Keratinocyte (primary cell): ENCODE measurements at regions not wholly inside any gene's neighbourhood (a gene's known extent, or its start where the extent isn't known, plus 50 kb on each side); places are given as distances from the start of the nearest gene placed in this dataset.

Source experiments
- DNase-seq: peaks from one replicate; pipeline ENCODE4 v3.0.0-alpha.2; 2011; ENCODE audit warnings: low read depth, missing footprints, low spot score
- FAIRE-seq: peaks from 2 replicates; lab custom pipeline; 2011; peaks lifted over from hg19 to GRCh38; lab: Jason Lieb, UNC
- H2AFZ ChIP-seq: 2 replicates; pipeline ENCODE4 v1.6.0; 2012; ENCODE audit warnings: low read length, control low read depth, inconsistent platforms; ENCODE audit not compliant: control insufficient read depth
- H3K27ac ChIP-seq: 2 replicates; pipeline ENCODE4 v1.5.1; 2011; ENCODE audit warnings: low read length; ENCODE audit not compliant: control insufficient read depth, insufficient read depth
- H3K27me3 ChIP-seq: 3 replicates; pipeline ENCODE4 v1.6.0; 2011; ENCODE audit warnings: low read length; ENCODE audit not compliant: control insufficient read depth, insufficient read depth; ENCODE audit errors: extremely low read depth
- H3K36me3 ChIP-seq, 2 experiments: 2 replicates in 1 of 2; 3 replicates in 1 of 2; pipeline ENCODE4 v1.5.1; 2011; ENCODE audit warnings: low read length in 2 of 2, mild to moderate bottlenecking in 1 of 2; ENCODE audit not compliant: control insufficient read depth in 2 of 2, insufficient read depth in 2 of 2; ENCODE audit errors: extremely low read depth in 1 of 2
- H3K4me1 ChIP-seq: 3 replicates; pipeline ENCODE4 v1.5.1; 2011; ENCODE audit warnings: low read length; ENCODE audit not compliant: control insufficient read depth, insufficient read depth; ENCODE audit errors: extremely low read depth
- H3K4me2 ChIP-seq: 3 replicates; pipeline ENCODE4 v1.6.0; 2011; ENCODE audit warnings: low read depth, low read length; ENCODE audit not compliant: control insufficient read depth, insufficient read depth; ENCODE audit errors: extremely low read depth
- H3K4me3 ChIP-seq, 3 experiments: fragments of 200-600 bp in 1 of 3; sonication (generic) in 1 of 3; 2 replicates in 2 of 3; 3 replicates in 1 of 3; pipeline ENCODE4 v1.5.1; 2011 to 2016; ENCODE audit warnings: low read length in 3 of 3, mild to moderate bottlenecking in 3 of 3, control low read depth in 2 of 3, inconsistent platforms in 1 of 3, low read depth in 1 of 3, mixed read lengths in 1 of 3, mixed run types in 1 of 3, moderate library complexity in 1 of 3; ENCODE audit not compliant: control insufficient read depth in 2 of 3, insufficient read depth in 2 of 3; ENCODE audit errors: extremely low read depth in 1 of 3
- H3K79me2 ChIP-seq: 2 replicates; pipeline ENCODE4 v1.6.0; 2012; ENCODE audit warnings: low read length; ENCODE audit not compliant: control insufficient read depth, insufficient read depth
- H3K9ac ChIP-seq: 3 replicates; pipeline ENCODE4 v1.6.0; 2011; ENCODE audit warnings: low read length; ENCODE audit not compliant: control insufficient read depth, insufficient read depth; ENCODE audit errors: extremely low read depth
- H3K9me1 ChIP-seq: 3 replicates; pipeline ENCODE4 v1.6.0; 2011; ENCODE audit warnings: low read length; ENCODE audit not compliant: control insufficient read depth, insufficient read depth; ENCODE audit errors: extremely low read depth
- H3K9me3 ChIP-seq: 2 replicates; pipeline ENCODE4 v1.5.1; 2012; ENCODE audit warnings: low read depth, low read length; ENCODE audit not compliant: control insufficient read depth
- H4K20me1 ChIP-seq: 3 replicates; pipeline ENCODE4 v1.6.0; 2011; ENCODE audit warnings: low read length; ENCODE audit not compliant: control insufficient read depth, insufficient read depth; ENCODE audit errors: extremely low read depth
- EZH2 ChIP-seq: IDR thresholded peaks from one replicate; pipeline ENCODE4 v1.6.1; 2012; ENCODE audit warnings: inconsistent platforms, mild to moderate bottlenecking, low read length, moderate library complexity
- dilution Hi-C: fragments of 300-500 bp; cut with MboI; formaldehyde crosslinking; loops from one replicate; pipeline ENCODE4 v1.7.0; 2020; ENCODE audit warnings: low sequenced_read_pairs; ENCODE audit not compliant: extremely low pct_ligation_motif_present
- small RNA-seq, 3 experiments: library from RNA; depleted of rRNA; stranded (forward); fragments of <200 nt; gene quantifications; one replicate each; pipeline ENCODE3, GENCODE V24; 2012; ENCODE audit warnings: low read depth in 3 of 3, low replicate concordance in 1 of 3; ENCODE audit not compliant: insufficient read length in 3 of 3
- TF ChIP-seq, protein P1 (sequence below), 3 experiments: IDR thresholded peaks in 1 of 3; conservative IDR thresholded peaks in 1 of 3; optimal IDR thresholded peaks in 1 of 3; 2 replicates in 2 of 3; 3 replicates in 1 of 3; pipeline versions ENCODE3 to v1.5.1; 2011; ENCODE audit warnings: low read length in 3 of 3, mild to moderate bottlenecking in 3 of 3, moderate library complexity in 2 of 3, control low read depth in 1 of 3, inconsistent platforms in 1 of 3; ENCODE audit not compliant: insufficient read depth in 2 of 3; ENCODE audit errors: extremely low read depth in 1 of 3

DNA sequence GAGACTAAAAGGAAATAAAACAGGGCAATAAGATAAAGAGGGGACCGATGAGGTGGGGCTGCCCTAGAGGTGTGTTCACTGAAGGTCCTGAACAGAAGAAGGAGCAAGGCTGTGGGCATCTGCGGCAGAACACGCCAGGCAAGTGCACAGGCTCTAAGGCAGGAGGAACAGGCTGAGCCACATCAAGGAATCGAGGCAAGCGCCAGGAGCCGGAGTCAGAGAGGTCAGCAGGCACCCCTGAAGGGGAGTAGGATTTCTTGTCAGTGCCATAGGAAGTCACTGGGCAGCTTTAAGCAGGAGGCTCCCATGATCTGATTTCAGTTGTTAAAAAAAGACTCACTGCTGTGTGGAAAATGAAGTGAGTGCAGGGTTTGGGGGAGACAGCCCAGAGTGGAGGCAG is 186.5 kb downstream of the KATNIP start:
- H3K27ac ChIP-seq: no peak overlapping the region
- no peaks in the 10 kb centered on the region for H3K79me2 ChIP-seq
- H3K4me1 ChIP-seq: peaks cover 13% of the 10 kb centered on the region
- no peaks in the 10 kb centered on the region for H3K9me3 ChIP-seq
- H3K36me3 ChIP-seq: peaks cover 0 to 5% of the 10 kb centered on the region in 2 experiments
- H2AFZ ChIP-seq: no peak overlapping the region
- TF ChIP-seq, protein P1, sequence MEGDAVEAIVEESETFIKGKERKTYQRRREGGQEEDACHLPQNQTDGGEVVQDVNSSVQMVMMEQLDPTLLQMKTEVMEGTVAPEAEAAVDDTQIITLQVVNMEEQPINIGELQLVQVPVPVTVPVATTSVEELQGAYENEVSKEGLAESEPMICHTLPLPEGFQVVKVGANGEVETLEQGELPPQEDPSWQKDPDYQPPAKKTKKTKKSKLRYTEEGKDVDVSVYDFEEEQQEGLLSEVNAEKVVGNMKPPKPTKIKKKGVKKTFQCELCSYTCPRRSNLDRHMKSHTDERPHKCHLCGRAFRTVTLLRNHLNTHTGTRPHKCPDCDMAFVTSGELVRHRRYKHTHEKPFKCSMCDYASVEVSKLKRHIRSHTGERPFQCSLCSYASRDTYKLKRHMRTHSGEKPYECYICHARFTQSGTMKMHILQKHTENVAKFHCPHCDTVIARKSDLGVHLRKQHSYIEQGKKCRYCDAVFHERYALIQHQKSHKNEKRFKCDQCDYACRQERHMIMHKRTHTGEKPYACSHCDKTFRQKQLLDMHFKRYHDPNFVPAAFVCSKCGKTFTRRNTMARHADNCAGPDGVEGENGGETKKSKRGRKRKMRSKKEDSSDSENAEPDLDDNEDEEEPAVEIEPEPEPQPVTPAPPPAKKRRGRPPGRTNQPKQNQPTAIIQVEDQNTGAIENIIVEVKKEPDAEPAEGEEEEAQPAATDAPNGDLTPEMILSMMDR (optimal IDR thresholded peaks at IDR 0.05 in 1 of 3, IDR thresholded peaks at IDR 0.05 in 1 of 3, conservative IDR thresholded peaks at IDR 0.05 in 1 of 3; ENCODE audit: extremely low read depth in 1 of 3, insufficient read depth in 2 of 3, low read length in 3 of 3): no peak
- TF ChIP-seq EZH2: no peak
- DNase-seq: no peak
- no peak overlapping the region for H3K9ac ChIP-seq
- H4K20me1 ChIP-seq: no peaks in the 10 kb centered on the region
- no peak overlapping the region for H3K4me3 ChIP-seq
- dilution Hi-C loops: no loop called here
- no peaks in the 10 kb centered on the region for H3K9me1 ChIP-seq
- no peak for FAIRE-seq
- H3K4me2 ChIP-seq: no peak overlapping the region
- H3K27me3 ChIP-seq: peaks cover 3% of the 10 kb centered on the region

DNA sequence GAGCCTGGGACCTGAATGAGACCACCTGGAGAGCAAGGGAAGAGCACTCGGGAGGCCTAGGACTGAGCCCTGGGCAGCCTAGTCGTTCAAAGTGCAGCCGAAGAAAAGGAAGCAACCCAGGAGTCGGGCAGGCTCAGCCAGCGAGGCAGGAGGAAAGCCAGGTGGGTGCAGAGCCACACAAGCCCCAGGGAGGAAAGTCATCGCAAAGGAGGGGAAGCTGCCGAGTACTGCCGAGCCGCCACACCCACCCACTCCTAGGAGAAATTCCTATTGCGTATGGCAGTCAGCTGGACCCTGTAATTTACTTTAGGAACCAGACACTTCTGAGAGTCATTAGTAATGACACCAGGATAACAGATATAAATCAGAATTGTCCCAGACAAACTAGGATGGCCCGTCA is 187.6 kb downstream of the KATNIP start:
- H3K36me3 ChIP-seq: peaks cover 0 to 5% of the 10 kb centered on the region in 2 experiments
- peaks cover 3% of the 10 kb centered on the region for H3K27me3 ChIP-seq
- DNase-seq (no peak), FAIRE-seq (no peak)
- H3K9me3 ChIP-seq: no peaks in the 10 kb centered on the region
- H2AFZ ChIP-seq: no peak overlapping the region
- peaks cover 16% of the 10 kb centered on the region for H3K4me1 ChIP-seq
- no peak for TF ChIP-seq EZH2
- TF ChIP-seq, protein P1 (optimal IDR thresholded peaks at IDR 0.05 in 1 of 3, IDR thresholded peaks at IDR 0.05 in 1 of 3, conservative IDR thresholded peaks at IDR 0.05 in 1 of 3; ENCODE audit: extremely low read depth in 1 of 3, insufficient read depth in 2 of 3, low read length in 3 of 3): no peak
- no peaks in the 10 kb centered on the region for H4K20me1 ChIP-seq
- H3K79me2 ChIP-seq: no peaks in the 10 kb centered on the region
- H3K9ac ChIP-seq: no peak overlapping the region
- no peak overlapping the region for H3K27ac ChIP-seq
- no peak overlapping the region for H3K4me3 ChIP-seq
- no peaks in the 10 kb centered on the region for H3K9me1 ChIP-seq
- peak overlapping the region; percentile 25 for H3K4me2 ChIP-seq
- dilution Hi-C loops: no loop called here

Small RNAs in the stretch of these regions (small RNA-seq; reads per million reads assigned to genes)
- 0 reads per million in 3 experiments for gene RF00019
